ENCODE measurements at regions not wholly inside any gene's neighbourhood (a gene's known extent, or its start where the extent isn't known, plus 50 kb on each side); places are given as distances from the start of the nearest gene placed in this dataset.

DNA sequence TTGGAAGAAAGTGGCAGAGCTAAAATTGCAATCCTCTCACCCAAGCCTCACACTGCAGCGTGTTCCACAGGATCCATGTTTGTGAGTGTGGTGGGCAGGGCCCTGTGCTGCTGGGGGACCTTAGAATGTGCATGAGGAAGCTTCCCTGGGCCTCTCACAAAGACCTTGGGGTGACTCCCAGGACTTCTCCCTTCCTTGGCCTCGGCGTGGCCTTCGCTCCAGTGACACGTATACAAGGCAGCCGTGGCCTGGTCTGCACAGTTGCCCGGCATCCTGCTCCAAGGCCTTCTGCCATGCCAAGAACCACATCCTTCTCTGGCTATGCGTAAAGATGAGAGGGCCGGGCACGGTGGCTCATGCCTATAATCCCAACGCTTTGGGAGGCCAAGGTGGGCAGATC lies 196.4 kb downstream of the UACA start:
- Mint-ChIP-seq H3K9me3 (no peaks in the 10 kb centered on the region), H3K36me3 (ENCODE audit: low read depth) (no peaks in the 10 kb centered on the region), H3K4me1 (peaks cover 11% of the 10 kb centered on the region), H3K27ac (no peak overlapping the region), H3K4me3 (no peak overlapping the region), H3K27me3 (no peaks in the 10 kb centered on the region)
- DNase-seq (no peak), ATAC-seq (no peak)

DNA sequence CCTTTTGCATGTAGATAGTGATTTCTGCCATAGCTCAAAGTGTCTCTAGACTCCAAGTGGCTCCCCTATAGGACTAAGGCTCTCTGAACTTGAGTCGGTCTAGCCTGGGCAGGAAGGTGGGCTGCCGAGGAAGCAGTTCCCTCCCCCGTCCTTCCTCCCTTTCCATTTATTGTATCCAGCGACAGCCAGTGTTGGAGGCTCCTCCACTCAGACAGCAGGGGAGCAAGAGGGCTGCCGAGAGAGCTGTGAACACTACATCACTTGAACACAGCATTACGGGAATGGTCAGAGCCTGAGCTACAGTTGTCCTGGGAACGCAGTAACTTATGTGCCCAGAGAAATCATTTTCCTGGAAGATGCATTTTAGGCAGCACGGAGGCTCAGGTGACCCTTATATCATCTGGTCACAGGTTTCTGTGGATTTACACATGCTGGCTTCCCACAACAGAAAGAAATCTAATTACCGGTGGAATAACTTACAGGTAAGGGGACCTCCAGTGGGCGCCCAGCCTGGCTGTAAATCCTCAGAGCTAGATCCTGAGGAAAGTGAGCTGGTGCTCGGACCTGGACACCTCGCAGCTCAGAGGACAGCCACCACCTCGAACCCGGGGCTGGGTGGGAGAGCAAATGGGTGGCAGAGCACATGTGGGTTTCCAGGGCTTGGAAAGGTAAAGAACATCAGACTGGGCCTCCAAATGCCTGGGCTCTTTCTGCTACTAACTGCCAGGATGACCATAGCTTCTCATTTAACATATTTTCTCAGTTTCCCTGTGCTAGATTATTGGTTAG lies 197.1 kb downstream of the UACA start:
- no peak overlapping the region for H3K27ac Mint-ChIP-seq

DNA sequence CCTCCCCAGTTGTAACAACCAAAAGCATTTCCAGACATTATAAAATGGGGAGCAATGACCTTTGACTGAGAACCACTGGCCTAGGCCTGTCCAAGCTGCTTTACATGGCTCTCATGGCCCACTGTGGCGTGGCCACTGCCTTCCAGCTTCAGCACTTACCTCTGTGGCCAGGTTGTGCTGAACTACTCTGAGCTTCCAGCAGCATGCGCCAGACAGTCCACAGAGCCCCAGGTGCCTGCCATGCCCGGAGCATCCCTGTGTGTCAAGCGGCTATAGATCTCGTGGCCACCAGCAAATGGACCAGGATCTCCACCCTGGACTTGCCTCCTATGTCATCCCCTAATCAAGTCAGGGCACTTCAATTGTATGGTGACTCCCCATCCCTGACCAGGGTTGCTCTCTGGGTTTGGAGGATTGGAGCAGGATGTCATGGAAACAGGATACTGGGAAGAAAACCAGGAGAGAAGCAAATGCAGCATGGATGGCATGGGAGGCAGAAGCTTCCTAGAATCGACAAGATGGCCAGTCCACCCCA lies 199.7 kb downstream of the UACA start:
- no peaks in the 10 kb centered on the region for H3K36me3 Mint-ChIP-seq (ENCODE audit: low read depth)

More for the DNA sequence above, 197.1 kb downstream of the UACA start:
- H3K4me3 Mint-ChIP-seq = no peak overlapping the region
- H3K36me3 Mint-ChIP-seq (ENCODE audit: low read depth) = no peaks in the 10 kb centered on the region
- ATAC-seq = peak; percentile 11
- no peak for DNase-seq
- H3K4me1 Mint-ChIP-seq = peaks cover 16% of the 10 kb centered on the region
- no peaks in the 10 kb centered on the region for H3K9me3 Mint-ChIP-seq
- H3K27me3 Mint-ChIP-seq = no peaks in the 10 kb centered on the region

DNA sequence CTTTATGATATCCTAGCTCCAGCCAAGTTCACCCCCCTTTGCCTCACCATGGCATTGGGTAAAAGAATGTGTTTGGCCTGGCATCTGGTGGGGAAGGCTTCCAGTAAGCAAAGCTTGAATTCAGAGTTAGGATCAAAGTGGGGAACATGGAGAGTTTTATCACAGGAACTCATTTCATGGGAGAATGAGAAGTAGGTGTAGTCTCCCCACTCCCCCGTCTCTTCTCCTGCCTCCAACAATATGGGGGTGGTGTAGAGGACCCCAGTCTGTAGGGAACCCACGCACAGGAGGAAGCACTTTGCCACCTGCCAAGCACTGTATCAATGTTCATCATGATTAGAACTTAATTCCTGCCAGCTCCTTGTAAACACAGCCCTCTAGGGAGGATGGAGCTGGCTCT lies 200.5 kb downstream of the UACA start:
- Mint-ChIP-seq H3K9me3 (no peaks in the 10 kb centered on the region), H3K36me3 (ENCODE audit: low read depth) (no peaks in the 10 kb centered on the region), H3K4me3 (no peak overlapping the region), H3K4me1 (peaks cover 12% of the 10 kb centered on the region), H3K27me3 (no peaks in the 10 kb centered on the region), H3K27ac (no peak overlapping the region)
- DNase-seq = no peak
- no peak for ATAC-seq

More for the DNA sequence above, 199.7 kb downstream of the UACA start:
- no peak overlapping the region for H3K27ac Mint-ChIP-seq
- no peak for ATAC-seq
- peaks cover 12% of the 10 kb centered on the region for H3K4me1 Mint-ChIP-seq
- no peak overlapping the region for H3K4me3 Mint-ChIP-seq
- no peak for DNase-seq
- no peaks in the 10 kb centered on the region for H3K9me3 Mint-ChIP-seq
- H3K27me3 Mint-ChIP-seq = no peaks in the 10 kb centered on the region

DNA sequence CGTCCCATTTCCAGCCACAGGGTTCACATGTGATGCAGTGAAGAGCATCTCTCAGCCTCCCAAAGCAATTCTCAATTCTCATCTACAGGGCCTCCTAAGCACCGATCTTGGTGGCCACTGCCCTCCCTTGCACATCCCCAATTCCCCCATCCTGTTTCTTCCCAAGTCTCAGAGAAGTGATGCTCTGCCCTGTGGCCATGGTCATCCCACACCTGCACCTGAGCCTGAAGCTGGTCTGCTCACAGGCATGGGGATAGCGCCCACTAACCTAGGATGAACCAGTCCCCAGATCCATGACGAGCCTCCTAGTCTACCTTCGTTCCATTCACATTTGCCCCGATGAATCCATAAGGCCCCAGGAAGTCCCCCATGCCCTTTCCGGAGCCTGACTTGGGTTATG lies 201.5 kb downstream of the UACA start:
- Mint-ChIP-seq H3K27me3 (no peaks in the 10 kb centered on the region), H3K4me3 (no peak overlapping the region), H3K4me1 (peaks cover 12% of the 10 kb centered on the region), H3K9me3 (no peaks in the 10 kb centered on the region), H3K27ac (no peak overlapping the region), H3K36me3 (ENCODE audit: low read depth) (no peaks in the 10 kb centered on the region)
- ATAC-seq (no peak), DNase-seq (no peak)

DNA sequence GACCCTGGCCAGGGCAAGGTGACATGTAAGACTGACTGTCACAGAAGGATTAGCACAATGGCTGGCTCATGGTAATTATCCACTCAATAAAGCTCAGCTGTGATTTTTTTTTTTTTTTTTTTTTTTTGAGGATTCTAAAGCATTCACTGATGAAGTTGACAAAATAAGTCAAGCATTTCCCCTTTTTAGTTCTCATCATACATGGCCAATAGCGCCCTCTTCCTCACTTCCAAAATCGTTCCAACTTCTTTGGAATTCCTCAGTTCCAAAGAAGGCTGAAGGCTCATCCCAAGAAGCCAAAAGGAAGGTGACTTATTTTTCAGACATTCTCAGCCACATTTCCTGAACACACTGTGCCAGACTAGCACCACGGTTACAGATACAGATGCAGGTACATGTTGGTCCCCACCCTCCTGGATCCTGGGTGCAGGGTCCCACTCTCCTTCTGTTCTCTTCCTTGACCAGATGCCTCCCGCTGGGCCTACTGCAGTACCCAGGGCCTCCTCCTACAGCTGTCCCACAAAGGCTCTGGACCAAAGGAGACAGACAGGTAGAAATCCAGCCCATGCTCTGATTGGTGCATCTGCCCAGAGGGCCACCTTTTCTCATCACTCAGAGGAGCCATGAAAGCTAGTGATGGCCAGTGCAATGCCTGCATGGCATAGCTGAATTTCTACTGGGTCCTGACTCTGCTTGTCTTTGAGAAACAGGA lies 202.6 kb downstream of the UACA start:
- ATAC-seq (no peak), DNase-seq (no peak)
- no peaks in the 10 kb centered on the region for H3K27me3 Mint-ChIP-seq
- H3K27ac Mint-ChIP-seq = no peak overlapping the region
- H3K9me3 Mint-ChIP-seq = no peaks in the 10 kb centered on the region
- H3K36me3 Mint-ChIP-seq (ENCODE audit: low read depth) = no peaks in the 10 kb centered on the region
- peaks cover 9% of the 10 kb centered on the region for H3K4me1 Mint-ChIP-seq
- no peak overlapping the region for H3K4me3 Mint-ChIP-seq

GRCh38 chr15:70559265-70560239 lies 203.8 kb downstream of the UACA start:
- ATAC-seq (peak; percentile 84), DNase-seq (peak; percentile 56)
- Mint-ChIP-seq H3K36me3 (ENCODE audit: low read depth) (no peaks in the 10 kb centered on the region), H3K27ac (no peak overlapping the region), H3K4me1 (peaks cover 9% of the 10 kb centered on the region), H3K9me3 (no peaks in the 10 kb centered on the region), H3K27me3 (no peaks in the 10 kb centered on the region), H3K4me3 (no peak overlapping the region)

DNA sequence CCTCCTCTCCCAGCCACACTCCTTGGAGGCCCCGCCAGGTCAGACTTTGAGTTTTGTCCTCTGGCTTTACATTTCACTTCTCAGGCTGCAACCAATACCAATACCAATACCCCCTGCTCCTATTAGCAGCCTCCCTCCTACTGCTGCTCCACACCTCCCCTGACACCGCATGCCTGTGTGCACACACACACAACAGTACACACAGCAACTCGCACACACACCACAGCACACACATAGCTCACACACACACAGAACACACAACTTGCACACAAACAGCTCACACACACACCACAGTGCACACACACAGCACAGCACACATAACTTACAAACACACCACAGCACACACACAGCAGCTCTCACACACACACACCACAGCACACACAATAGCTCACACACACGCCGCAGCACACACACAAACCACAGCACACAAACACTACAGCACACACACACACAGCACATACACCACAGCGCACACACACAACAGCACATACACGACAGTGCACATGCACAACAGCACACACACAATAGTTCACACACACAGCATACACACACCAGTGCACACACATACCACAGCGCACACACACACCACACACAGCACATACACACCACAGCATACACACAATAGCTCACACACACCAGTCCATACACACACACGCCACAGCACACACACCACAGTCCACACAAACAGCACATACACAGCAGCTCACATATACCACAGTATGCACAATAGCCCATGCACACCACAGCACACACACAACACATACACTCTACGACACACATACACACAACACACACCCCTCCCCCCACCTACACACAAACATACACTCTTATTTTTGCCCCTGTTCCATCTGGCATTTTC lies 204.7 kb downstream of the UACA start:
- Mint-ChIP-seq H3K4me1 (peaks cover 9% of the 10 kb centered on the region), H3K9me3 (no peaks in the 10 kb centered on the region), H3K27ac (no peak overlapping the region), H3K36me3 (ENCODE audit: low read depth) (no peaks in the 10 kb centered on the region), H3K4me3 (no peak overlapping the region), H3K27me3 (no peaks in the 10 kb centered on the region)
- DNase-seq (no peak), ATAC-seq (peak; percentile 16)

DNA sequence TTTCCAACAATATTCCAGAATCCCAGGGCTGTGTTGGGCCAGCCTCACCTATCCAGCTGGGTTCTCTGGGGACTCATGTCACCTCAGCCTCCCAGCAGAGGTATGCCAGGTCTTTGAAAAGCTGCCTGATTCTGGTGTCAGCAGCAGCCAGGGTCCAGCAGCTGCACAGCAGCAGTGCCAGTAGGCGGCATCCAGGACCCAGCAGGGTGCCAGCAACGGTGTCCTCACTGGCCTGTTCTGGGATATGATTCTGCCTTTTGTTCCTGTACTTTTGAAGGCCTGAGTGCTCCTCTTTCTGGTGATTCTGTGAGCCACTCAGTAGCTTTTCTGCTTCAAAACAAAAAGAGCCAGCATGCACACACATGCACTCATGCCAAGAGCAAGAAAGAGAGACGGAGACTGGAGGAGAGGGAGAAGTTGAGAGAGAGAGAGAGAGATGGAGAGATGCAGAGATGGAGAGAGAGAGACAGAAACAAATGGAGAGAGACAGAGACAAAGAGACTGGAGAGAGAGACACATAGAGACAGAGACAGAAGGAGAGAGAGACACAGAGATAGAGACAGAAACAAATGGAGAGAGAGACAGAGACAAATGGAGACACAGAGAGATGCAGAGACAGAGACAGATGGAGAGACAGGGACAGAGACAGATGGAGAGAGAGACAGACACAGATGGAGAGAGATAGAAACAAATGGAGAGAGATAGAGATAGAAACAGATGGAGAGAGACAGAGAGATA lies 205.7 kb downstream of the UACA start:
- Mint-ChIP-seq H3K9me3 (no peaks in the 10 kb centered on the region), H3K36me3 (ENCODE audit: low read depth) (no peaks in the 10 kb centered on the region), H3K4me3 (no peak overlapping the region), H3K27ac (no peak overlapping the region), H3K27me3 (no peaks in the 10 kb centered on the region), H3K4me1 (peaks cover 9% of the 10 kb centered on the region)
- ATAC-seq = no peak
- no peak for DNase-seq

- ATAC-seq (no peak), DNase-seq (no peak)
- H3K27ac Mint-ChIP-seq = no peak overlapping the region
- no peak overlapping the region for H3K4me3 Mint-ChIP-seq
- no peaks in the 10 kb centered on the region for H3K36me3 Mint-ChIP-seq (ENCODE audit: low read depth)
- no peaks in the 10 kb centered on the region for H3K27me3 Mint-ChIP-seq
- no peaks in the 10 kb centered on the region for H3K9me3 Mint-ChIP-seq
- H3K4me1 Mint-ChIP-seq = peaks cover 7% of the 10 kb centered on the region
Observed at GRCh38 chr15:70556779-70557178, 206.6 kb downstream of the UACA start.

GRCh38 chr15:70556151-70556741 lies 207.1 kb downstream of the UACA start:
- no peak for DNase-seq
- Mint-ChIP-seq H3K9me3 (no peaks in the 10 kb centered on the region), H3K4me3 (no peak overlapping the region), H3K27ac (no peak overlapping the region), H3K4me1 (peaks cover 4% of the 10 kb centered on the region), H3K36me3 (ENCODE audit: low read depth) (no peaks in the 10 kb centered on the region), H3K27me3 (no peaks in the 10 kb centered on the region)
- ATAC-seq = no peak

- no peaks in the 10 kb centered on the region for H3K36me3 Mint-ChIP-seq (ENCODE audit: low read depth)
- DNase-seq (no peak), ATAC-seq (peak; percentile 53)
- no peak overlapping the region for H3K4me3 Mint-ChIP-seq
- no peak overlapping the region for H3K27ac Mint-ChIP-seq
- no peaks in the 10 kb centered on the region for H3K9me3 Mint-ChIP-seq
- H3K27me3 Mint-ChIP-seq = no peaks in the 10 kb centered on the region
- H3K4me1 Mint-ChIP-seq = peaks cover under 1% of the 10 kb centered on the region
Observed at GRCh38 chr15:70555713-70556112, 207.6 kb downstream of the UACA start.

Measured in activated naive CD8-positive, alpha-beta T cell treated with anti-CD3 and anti-CD28 coated beads, Interleukin-2, amount 50 U/mL, for 24 hours (primary cell).